MM.1S (cell line): ENCODE measurements at regions not wholly inside any gene's neighbourhood (a gene's known extent, or its start where the extent isn't known, plus 50 kb on each side); places are given as distances from the start of the nearest gene placed in this dataset.

Experiments used
- EZH2 ChIP-seq: fragments of 300-600 bp; sonication (generic); optimal IDR thresholded peaks from 2 replicates; pipeline ENCODE3; 2017; ENCODE audit warnings: low read depth, mild to moderate bottlenecking, antibody characterized with exemption, low read length, mixed read lengths
- EZH2phosphoT487 ChIP-seq: fragments of 300-600 bp; sonication (generic); IDR thresholded peaks from 2 replicates; pipeline ENCODE4 v1.6.1; 2018; ENCODE audit warnings: antibody characterized with exemption, low read length
- TF ChIP-seq, protein P1 (sequence below): fragments of 300-600 bp; sonication (generic); IDR thresholded peaks from 2 replicates; pipeline ENCODE4 v1.5.1; 2016; ENCODE audit warnings: antibody characterized with exemption, low read length, mixed read lengths

- TF ChIP-seq, protein P1, sequence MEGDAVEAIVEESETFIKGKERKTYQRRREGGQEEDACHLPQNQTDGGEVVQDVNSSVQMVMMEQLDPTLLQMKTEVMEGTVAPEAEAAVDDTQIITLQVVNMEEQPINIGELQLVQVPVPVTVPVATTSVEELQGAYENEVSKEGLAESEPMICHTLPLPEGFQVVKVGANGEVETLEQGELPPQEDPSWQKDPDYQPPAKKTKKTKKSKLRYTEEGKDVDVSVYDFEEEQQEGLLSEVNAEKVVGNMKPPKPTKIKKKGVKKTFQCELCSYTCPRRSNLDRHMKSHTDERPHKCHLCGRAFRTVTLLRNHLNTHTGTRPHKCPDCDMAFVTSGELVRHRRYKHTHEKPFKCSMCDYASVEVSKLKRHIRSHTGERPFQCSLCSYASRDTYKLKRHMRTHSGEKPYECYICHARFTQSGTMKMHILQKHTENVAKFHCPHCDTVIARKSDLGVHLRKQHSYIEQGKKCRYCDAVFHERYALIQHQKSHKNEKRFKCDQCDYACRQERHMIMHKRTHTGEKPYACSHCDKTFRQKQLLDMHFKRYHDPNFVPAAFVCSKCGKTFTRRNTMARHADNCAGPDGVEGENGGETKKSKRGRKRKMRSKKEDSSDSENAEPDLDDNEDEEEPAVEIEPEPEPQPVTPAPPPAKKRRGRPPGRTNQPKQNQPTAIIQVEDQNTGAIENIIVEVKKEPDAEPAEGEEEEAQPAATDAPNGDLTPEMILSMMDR: no peak
- TF ChIP-seq EZH2phosphoT487 (no peak), EZH2 (no peak)
Observed at GRCh38 chr3:153462545-153462944, 300.5 kb downstream of the RAP2B start.
